ENCODE measurements at regions not wholly inside any gene's neighbourhood (a gene's known extent, or its start where the extent isn't known, plus 50 kb on each side); places are given as distances from the start of the nearest gene placed in this dataset.

DNA sequence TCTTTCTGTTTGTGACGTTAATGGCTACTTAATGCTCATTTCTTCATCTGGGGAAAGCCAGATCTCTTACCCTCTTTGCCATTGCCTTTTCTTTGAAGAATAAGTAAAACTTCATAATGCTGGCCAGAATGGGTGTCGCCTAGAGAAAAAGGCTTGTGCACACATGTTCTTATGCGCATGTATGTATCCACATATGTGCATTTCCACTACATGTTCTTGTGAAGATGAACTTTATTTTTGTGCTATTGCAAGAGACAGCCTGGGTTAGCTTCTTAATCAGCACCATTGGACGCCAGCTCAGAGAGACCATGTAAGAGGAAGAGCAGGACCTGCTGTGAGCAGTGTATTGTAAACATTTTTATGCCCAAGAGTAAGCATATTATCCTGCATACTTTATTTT is 178.7 kb downstream of the SPRY1 start:
- DNase-seq: no peak

- DNase-seq: no peak
Observed at GRCh38 chr4:123577225-123577906, 180.8 kb downstream of the SPRY1 start.

GRCh38 chr4:123578276-123579029 is 181.9 kb downstream of the SPRY1 start:
- DNase-seq: no peak

- DNase-seq: no peak
Observed at GRCh38 chr4:123579961-123580360, 183.4 kb downstream of the SPRY1 start.

DNA sequence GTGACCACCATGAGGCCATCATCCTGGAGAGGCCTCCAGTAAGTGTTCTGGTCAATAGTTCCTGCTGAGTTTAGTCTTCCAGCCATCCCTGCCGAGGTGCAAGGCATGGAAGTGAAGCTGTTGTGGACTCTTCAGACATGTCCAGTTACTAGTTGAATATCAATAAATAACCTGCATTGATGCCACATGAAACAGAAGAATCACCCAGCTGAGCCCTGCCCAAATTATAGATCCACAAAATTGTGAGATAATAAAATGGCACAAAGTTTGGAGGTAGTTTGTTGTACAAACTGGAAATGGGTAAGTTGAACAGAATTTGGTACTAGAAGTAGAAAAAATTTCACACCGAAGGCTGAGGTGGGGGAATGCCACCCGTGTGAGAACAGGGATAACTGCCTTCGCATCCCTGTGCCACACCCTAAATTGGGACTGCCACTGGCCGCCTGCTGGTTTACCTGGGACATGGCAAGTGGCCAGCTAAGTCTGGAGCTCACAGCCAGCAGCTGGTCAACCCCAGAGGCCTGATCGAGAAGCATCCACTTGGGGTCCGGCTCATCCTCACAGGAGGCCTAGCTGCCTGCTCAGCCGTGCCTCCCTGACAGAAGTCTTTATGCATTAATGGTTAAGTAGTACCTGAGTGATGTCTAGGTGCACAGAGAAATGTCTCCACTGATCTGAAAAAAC is 184.5 kb downstream of the SPRY1 start:
- DNase-seq: no peak

DNA sequence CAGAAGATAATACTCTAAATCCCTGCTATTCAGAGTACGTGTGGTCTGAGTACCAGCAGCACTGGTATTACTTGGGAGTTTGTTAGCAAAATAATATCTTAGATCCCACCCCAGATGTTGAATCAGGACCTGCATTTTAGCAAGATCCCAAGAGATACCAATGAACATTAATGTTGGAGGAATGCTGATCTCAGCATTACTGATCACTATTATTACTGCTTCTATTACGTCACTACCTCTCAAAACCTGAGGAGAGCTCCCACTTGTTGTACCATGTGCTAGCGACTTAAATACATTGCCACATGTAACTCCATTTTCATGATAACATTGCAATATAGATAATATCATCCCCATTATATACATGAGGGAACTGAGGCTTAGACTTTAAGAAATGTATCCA is 185.2 kb downstream of the SPRY1 start:
- DNase-seq: no peak

DNA sequence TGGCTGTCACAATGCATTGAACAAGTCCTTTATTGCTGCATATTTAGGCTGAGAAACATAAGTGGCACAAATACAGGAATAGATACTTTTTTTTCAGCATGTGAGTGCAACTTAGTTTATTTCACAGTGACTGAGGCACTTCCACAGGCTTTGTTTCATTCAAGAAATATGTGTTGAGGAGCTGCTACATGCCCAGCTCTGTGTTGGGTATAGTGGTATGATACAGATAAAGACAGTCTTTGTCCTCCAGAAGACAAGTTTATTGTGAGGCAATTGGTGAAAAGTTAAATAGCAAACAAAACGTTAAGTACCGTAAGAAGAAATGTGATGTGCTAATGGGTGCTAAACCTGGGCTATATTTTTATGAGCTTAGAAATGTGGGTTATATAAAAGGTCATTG is 186.4 kb downstream of the SPRY1 start:
- no peak for DNase-seq

DNA sequence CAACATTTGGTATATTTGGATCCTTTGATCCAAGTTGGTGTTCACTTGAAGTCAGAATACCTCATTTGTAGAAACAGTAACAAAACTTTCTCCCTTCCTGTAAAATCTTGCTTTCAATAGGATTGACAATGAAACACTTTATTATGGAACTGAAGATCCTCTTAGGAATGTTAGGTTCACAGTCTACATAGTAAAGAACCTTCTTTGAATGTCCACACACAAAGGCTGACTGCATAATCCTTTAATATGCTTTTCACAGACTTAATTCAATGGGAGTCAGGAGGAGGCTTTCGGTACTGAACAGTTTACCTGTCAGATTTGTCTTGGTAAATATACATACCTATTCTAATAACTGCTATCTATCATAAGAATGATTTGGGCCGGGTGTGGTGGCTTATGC is 188.5 kb downstream of the SPRY1 start:
- no peak for DNase-seq

DNA sequence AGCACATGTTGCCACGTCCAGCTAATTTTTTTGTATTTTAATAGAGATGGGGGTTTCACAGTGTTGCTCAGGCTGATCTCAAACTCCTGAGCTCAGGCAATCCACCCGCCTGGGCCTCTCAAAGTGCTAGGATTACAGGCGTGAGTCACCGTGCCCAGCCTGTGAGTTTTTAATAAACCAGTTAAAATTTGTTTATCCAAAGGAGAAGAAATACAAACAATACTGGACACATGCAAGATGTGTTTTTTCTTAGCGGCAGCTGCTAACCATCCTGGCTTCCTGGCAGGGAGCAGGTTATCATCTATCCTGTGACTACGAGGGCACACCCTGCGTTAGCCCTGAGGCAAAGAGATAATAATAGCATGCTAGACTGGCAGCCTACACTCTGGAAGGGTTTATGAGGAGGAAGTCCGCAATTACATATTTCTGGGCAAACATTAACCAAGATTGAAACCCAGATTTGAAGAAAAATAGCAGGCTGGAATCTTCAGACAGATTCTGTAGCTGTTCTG is 191.4 kb downstream of the SPRY1 start:
- peak; percentile 5 for DNase-seq

DNA sequence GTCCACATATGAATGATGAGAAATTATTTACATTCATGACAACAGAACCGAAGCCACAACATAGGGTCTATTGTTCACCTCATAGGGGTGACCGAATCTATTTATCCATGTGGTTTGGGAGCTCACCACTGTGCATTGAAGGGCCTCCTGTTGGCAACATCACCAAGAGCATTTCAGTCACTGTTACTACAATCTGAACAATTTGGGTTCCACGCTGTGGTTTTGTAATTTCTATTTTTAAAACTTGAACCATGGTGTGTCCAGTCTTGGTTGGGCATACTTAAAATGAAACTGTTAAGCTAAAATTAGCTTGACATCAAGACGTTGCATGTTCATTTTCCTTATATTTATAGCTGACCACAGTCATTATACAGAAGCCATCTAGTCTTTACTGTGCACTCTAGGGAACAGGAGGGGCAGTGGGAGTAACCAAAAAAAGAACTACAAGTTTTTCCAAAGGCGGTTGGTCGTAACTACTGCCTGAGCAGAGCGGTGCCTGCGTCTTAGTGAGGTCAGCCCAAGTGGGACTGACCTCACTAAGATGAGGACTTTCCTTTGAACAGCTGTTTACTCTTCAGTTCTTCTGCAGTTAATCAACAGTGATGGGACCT is 192.1 kb downstream of the SPRY1 start:
- peak; percentile 5 for DNase-seq

DNA sequence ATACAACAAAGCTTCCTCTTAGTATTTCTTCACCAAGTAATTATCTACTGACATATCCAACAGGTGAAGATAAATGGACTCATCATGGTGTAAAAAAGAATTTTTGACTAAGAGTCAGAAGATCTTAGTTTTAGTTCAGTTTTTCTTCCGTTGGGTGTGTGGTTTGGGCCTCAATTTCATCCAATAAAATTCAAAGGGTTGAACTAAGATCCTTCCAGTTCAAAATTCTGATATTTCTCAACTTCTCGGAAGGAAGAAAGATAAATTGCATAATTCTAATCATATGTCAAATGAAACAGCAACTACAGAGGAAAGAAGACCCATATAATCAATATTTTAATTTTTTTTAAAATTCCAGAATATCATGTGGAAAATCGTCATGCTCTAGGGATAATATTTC is 192.7 kb downstream of the SPRY1 start:
- no peak for DNase-seq

DNA sequence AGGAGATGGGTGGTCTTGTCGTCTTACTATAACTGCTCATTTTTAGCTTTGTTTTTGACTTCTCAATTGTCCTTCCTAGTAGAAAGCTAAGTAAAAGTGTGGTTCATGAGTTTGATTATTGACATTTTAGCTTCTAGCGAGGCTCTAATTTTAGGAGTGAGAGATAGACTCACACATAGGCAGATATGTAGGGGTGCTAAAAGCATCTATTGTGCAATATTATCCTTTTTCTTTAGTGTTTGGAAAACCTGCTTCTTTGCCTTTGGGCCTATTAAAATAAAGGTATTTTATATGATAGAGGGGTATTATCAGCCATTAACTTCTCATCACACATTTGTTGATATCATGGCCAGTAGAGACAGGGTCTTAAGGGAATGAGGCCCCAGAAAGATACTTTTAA is 195.3 kb downstream of the SPRY1 start:
- DNase-seq: no peak

- DNase-seq: no peak
Observed at GRCh38 chr4:123593655-123594054, 197.1 kb downstream of the SPRY1 start.

DNA sequence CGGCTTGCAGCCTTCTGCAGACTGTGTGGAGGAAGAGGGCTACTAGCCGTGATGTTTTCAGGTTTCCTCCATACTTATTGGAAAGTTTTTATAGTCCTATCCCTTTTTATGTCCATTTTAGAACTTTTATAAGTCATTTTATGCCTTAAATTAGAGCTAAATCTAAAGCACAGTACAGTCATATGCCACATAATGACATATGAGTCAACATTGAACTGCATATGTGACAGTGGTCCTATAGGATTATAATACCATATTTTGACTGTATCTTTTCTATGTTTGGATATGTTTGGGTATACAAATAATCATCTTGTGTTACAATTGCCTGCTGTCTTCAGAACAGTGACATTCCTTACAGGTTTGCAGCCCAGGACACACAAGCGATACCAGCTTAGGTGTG is 200.2 kb downstream of the SPRY1 start:
- no peak for DNase-seq

- no peak for DNase-seq
Observed at GRCh38 chr4:123597586-123597985, 201.0 kb downstream of the SPRY1 start.

DNA sequence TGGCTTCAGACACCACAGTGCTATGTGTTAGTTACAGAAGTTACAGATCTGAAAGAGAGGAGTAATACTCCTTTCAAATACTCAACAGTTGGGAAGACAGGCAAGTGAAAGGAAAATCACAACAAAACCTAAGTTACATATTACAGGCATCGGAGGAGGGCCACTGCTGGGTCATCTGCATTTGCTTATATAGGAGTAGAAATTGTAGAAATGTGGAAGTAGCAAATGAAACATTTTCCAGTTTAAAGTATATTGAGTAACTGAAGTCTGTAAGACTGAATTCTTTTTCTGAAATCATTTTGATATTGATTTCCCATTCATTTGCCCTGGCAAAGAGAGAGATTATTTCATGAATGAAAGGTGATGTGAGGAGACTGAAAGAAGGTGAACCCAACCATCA is 201.7 kb downstream of the SPRY1 start:
- DNase-seq: no peak

GRCh38 chr4:123599061-123599919 is 202.7 kb downstream of the SPRY1 start:
- no peak for DNase-seq

DNA sequence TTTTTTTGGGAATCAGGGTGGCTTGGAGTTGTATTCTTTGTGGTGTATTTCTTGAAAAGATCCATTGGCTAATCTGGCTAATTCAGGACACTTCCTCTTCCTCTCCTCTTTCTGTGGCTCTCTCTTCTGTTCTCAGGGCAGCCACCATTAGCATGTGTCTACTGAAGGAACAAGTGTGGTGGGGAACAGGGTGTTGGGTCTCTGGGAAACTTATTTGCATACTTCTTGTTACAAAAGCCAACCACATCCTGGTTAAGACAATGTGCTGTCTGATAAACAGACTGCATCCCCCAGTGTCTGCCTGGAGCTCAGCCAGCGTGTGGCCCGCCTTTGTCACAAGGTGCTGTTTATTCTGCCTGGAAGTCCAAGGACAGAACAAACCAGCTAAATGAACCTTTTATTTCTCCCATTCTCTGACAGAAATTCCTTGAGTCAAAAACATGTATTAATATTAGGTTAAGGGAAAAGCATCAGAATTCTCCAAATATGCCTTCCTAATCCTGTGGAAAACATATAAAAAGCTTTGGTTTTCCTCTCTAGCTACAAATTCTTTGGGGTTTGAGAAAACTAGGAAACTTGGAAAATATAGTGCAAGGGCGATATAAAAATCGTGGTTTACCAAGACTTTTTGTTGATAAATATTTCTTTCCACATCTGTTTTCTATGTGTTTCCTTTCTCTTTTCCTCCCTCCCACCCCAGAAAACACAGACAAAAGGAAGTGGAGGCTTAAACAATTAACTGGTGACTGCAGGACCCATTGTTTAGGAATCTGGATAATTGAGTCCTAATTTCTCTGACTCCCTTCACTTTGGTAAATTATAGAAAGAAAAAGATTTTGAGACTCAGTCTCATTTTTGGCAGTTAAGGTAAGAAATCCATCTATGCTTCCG is 203.6 kb downstream of the SPRY1 start:
- DNase-seq: peak; percentile 56

DNA sequence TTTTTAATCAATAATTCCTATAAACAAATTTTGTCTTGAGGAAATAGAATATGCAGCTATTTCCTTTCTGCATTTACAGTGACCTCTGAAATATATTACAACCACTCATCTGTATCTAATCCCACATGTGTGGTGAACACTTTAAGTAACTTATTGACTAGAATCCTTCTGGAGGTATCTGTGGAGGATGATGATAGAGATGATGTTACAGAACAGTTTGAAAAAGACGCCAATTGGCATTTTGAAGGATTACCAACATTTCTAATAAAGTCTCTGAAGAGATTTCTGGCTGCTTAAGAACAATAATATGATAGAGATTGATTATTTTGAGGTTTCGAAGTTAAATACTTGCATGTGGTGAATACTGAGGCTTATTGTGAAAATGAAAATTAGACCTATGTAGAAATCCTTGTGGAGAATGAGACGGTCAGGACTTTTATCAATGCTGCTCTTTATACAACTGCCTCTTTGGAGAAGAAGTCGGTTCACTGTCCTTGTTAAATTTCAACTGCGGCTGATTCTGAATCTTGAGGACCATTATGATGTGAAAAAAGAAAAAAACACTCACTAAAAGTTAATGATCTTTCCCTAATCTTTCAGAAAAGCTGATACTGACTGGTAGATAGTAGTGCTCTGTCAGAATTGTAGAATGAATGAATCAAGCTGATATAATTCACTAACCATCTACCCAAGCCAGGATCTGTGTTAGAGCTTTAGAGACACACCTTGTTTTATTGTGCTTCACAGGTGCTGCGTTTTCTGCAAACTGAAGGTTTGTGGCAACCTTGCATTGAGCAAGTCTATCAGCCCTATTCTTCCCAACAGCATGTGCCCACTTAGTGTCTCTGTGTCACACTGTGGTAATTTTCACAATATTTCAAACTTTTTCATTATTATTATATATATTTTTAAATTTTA is 204.7 kb downstream of the SPRY1 start:
- DNase-seq: no peak

DNA sequence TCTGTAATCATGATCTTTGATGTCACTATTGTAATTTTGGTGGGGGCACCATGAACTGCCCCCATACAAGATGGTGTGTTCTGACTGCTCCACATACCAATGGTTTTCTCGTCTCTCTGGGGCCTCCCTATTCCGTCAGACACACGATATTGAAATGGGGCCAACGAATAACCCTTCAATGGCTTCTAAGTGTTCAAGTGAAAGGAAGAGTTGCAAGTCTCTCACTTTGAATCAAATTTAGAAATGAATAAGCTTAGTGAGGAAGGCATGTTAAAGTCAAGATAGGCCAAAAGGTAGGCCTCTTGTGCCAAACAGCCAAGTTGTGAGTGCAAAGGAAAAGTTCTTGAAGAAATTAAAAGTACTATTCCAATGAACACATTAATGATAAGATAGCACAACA is 205.4 kb downstream of the SPRY1 start:
- DNase-seq: no peak
